ENCODE measurements at regions not wholly inside any gene's neighbourhood (a gene's known extent, or its start where the extent isn't known, plus 50 kb on each side); places are given as distances from the start of the nearest gene placed in this dataset.

DNA sequence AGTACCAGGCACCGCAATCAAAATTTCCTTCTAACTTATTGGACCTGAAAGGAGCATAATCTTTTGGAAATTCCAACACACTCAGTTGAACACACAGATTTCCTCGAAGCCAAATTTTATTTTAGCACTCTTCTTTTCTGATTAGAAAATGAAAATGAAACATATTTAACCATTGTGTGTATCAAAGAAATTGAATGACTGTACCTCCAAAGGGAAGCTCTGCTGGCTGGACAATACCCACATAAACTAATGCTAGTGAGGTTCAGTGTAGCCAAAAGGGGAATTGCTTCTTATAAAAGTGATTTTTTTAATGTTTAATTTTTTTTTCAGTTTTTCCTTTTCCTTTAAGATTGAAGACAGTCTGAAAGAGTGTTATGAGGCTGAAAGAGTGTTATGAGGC, 239.6 kb upstream of the NREP start:
- H3K36me3 Mint-ChIP-seq: no peaks in the 10 kb centered on the region
- peaks cover 0 to 5% (median 0%) of the 10 kb centered on the region in 7 donors for H3K9me3 Mint-ChIP-seq
- ATAC-seq (ENCODE audit: low read depth in 2 of 2): no peak

DNA sequence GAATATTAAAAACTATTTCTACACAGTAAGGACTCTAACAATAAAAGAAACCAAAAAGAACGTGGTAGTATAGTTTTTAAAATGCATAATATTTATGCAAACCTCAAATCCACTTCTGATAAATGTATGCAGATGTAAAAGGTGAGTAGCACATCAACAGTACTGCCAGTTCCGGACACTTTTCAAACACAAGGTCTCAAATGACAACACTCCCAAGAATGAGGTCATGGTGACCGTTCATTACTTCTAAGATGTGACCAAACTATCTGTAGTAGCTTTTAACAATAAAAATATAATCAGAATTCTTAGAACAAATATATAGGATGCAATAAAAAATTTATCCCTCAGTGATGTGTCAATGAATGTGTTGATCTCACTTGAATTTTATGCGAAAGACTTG, 238.7 kb upstream of the NREP start:
- H3K4me1 Mint-ChIP-seq: no peaks in the 10 kb centered on the region
- DNase-seq: no peak
- peaks cover 0 to 5% (median under 1%) of the 10 kb centered on the region in 7 donors for H3K9me3 Mint-ChIP-seq
- no peak overlapping the region for H3K4me3 Mint-ChIP-seq
- peaks cover 0 to 1% of the 10 kb centered on the region in 2 donors for H3K36me3 Mint-ChIP-seq
- H3K27ac Mint-ChIP-seq: no peak overlapping the region
- no peak for ATAC-seq (ENCODE audit: low read depth in 2 of 2)
- peaks cover 1 to 15% (median 7%) of the 10 kb centered on the region in 3 donors for H3K27me3 Mint-ChIP-seq

More for the DNA sequence above, 239.6 kb upstream of the NREP start:
- H3K27me3 Mint-ChIP-seq: peaks cover 0 to 15% (median 7%) of the 10 kb centered on the region in 3 donors
- H3K4me1 Mint-ChIP-seq: no peaks in the 10 kb centered on the region
- no peak for DNase-seq
- H3K4me3 Mint-ChIP-seq: no peak overlapping the region
- H3K27ac Mint-ChIP-seq: no peak overlapping the region

DNA sequence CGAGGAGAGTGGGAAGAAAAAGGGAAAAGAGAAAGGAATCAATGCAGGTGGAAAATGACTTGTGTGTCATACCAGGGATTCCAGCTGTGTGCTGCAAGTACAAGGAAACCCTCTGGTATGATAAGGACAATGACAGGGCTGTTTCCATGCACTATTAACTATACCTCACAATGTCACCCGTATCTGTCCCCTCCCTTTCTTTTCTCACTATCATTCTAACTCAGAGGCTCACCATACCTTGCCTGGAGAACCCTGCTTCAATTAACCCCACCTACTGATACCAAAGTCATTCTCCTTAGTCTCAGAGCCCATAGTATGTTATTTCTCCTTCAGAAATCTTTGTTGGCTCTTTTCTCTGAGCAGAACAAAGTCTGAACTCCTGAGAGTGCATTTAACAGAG, 236.2 kb upstream of the NREP start:
- Mint-ChIP-seq H3K4me1 (no peaks in the 10 kb centered on the region), H3K9me3 (peaks cover 3 to 11% (median 7%) of the 10 kb centered on the region in 7 donors), H3K27ac (no peak overlapping the region), H3K27me3 (peaks cover 6 to 15% (median 7%) of the 10 kb centered on the region in 3 donors), H3K36me3 (peaks cover 0 to 7% of the 10 kb centered on the region in 2 donors), H3K4me3 (no peak overlapping the region)
- DNase-seq: no peak
- no peak for ATAC-seq (ENCODE audit: low read depth in 2 of 2)

DNA sequence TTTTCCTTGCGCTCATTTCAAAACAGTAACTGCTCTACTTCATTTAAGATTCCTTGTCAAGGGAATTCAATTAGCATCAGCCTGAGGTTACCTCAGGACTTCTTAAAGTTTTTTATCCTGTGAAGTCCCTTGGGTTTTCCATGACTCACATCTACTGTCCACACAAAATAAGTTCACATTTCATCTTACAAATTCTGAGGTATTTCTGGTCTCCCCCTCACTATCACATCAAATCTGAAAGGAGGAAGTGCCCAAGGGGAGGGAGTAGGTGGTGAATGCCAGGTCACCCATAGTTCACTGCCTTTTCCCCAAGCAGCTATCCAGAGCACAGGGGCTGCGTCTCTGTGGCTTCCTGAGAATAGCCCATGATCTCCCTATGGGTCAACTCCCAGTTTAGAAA, 227.1 kb upstream of the NREP start:
- H3K4me3 Mint-ChIP-seq: no peak overlapping the region
- DNase-seq (no peak), ATAC-seq (ENCODE audit: low read depth in 2 of 2) (no peak)
- no peak overlapping the region for H3K27ac Mint-ChIP-seq
- H3K9me3 Mint-ChIP-seq: peaks cover 0 to 9% (median 5%) of the 10 kb centered on the region in 7 donors
- H3K36me3 Mint-ChIP-seq: no peaks in the 10 kb centered on the region
- H3K4me1 Mint-ChIP-seq: no peaks in the 10 kb centered on the region
- H3K27me3 Mint-ChIP-seq: no peaks in the 10 kb centered on the region

DNA sequence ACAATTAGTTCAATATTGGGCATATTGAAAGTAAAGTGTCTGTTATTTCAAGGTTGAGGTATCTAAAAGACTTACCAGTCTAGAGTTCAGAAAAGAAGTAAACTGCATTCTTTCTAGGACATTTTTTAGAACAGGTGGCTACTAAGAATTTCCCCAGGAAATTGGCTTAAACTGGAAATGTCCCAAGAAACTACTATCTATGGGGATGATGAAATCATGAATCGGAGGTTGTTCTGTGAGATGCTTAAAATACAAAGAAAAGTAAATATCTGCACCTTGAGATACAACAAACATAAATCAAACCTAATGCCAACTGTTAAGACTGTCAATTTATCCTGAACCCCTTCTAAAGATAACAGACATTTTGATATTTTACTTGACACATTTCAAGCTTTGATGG, 226.5 kb upstream of the NREP start:
- H3K27ac Mint-ChIP-seq: no peak overlapping the region
- ATAC-seq (ENCODE audit: low read depth in 2 of 2) (no peak), DNase-seq (no peak)
- no peaks in the 10 kb centered on the region for H3K36me3 Mint-ChIP-seq
- H3K9me3 Mint-ChIP-seq: peaks cover 0 to 10% (median 2%) of the 10 kb centered on the region in 7 donors
- H3K27me3 Mint-ChIP-seq: no peaks in the 10 kb centered on the region
- peak overlapping the region in 1 of 8 donors; percentile 9 for H3K4me3 Mint-ChIP-seq
- H3K4me1 Mint-ChIP-seq: no peaks in the 10 kb centered on the region

DNA sequence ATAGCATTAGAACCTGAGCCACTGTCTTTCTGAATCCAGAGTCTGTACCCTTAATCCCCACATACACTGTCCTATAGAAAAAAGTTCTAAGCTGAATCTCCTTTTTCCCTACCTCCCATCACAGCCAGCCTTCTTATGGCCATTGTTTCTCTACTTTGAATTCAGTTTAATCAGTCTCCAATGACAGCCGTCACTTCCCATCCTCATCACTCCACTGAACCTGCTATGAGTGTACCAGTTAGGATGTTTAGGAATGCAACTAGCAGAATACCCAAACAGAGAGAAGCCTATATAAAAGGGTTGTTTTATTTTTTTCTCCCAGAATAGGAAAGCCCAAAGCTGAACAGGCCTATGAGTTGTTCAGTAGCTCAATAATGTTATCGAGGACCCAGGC, 220.4 kb upstream of the NREP start:
- ATAC-seq (ENCODE audit: low read depth in 2 of 2) (no peak), DNase-seq (no peak)
- H3K4me1 Mint-ChIP-seq: peaks cover 0 to 7% (median 0%) of the 10 kb centered on the region in 3 donors
- H3K36me3 Mint-ChIP-seq: no peaks in the 10 kb centered on the region
- peaks cover 0 to 13% (median 0%) of the 10 kb centered on the region in 3 donors for H3K27me3 Mint-ChIP-seq
- H3K27ac Mint-ChIP-seq: no peak overlapping the region
- H3K4me3 Mint-ChIP-seq: no peak overlapping the region
- H3K9me3 Mint-ChIP-seq: peaks cover 0 to 1% (median 0%) of the 10 kb centered on the region in 7 donors

DNA sequence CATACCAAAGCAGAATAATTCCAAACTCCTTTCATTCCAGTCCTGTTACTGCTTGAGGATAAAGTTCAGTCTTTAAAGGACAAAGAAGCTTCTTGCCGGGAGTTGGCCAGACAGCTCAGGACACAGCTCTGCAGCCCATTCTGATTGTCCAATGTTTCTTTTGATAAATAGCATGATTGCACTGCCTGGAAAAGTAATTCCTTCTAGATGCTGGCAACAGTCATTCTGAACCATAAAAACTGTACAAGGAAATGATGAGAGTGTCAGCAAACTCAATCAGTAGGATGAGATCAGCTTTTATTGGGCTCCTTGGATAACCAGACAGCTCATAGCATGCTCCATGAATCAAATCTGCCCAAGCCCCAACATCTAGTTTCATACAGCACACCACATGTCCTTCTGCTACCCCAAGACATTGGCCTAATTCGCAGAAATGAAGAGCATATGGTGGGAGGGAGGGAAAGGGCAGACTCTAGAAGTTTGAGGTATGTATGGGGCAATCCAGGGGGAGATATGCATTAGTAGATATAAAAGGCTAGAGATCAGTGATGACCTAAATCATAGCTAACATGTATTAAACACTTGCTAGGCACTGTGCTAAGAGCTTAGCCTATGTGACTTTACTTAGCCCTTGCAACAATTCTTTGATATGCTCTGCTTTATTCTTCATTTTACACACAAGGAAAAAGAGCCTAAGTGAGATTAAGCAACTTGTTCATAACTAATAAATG, 219.9 kb upstream of the NREP start:
- peaks cover 0 to 13% (median 0%) of the 10 kb centered on the region in 3 donors for H3K27me3 Mint-ChIP-seq
- no peak overlapping the region for H3K27ac Mint-ChIP-seq
- peaks cover 0 to 7% (median 0%) of the 10 kb centered on the region in 3 donors for H3K4me1 Mint-ChIP-seq
- no peak overlapping the region for H3K4me3 Mint-ChIP-seq
- no peaks in the 10 kb centered on the region for H3K36me3 Mint-ChIP-seq
- H3K9me3 Mint-ChIP-seq: peaks cover 0 to 1% (median 0%) of the 10 kb centered on the region in 7 donors
- no peak for ATAC-seq (ENCODE audit: low read depth in 2 of 2)
- DNase-seq: no peak

DNA sequence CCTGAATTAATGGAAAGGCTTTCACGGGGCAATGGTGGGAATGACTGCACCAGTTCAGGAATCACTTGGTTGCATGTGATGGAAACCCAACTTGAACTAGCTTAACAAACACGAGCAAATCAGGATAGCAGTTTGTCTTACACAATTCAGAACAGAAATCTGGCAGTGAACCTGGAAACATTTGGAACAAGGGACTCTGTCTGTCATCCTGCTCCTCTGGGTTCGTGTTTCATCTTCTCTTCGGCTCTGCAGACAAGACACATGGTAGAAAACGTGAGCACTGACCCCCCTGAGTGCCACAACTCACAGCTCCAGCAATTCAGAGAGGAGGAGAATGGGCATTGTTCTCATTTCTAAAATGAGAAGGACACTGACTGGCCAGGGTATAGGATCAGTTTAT, 218.1 kb upstream of the NREP start:
- H3K36me3 Mint-ChIP-seq: no peaks in the 10 kb centered on the region
- peaks cover 0 to 7% (median 0%) of the 10 kb centered on the region in 3 donors for H3K4me1 Mint-ChIP-seq
- no peak for DNase-seq
- peak overlapping the region in 1 of 6 donors; percentile 5 for H3K27ac Mint-ChIP-seq
- no peak overlapping the region for H3K4me3 Mint-ChIP-seq
- no peak for ATAC-seq (ENCODE audit: low read depth in 2 of 2)
- H3K9me3 Mint-ChIP-seq: peaks cover 0 to 3% (median 0%) of the 10 kb centered on the region in 7 donors
- H3K27me3 Mint-ChIP-seq: peaks cover 0 to 13% (median 0%) of the 10 kb centered on the region in 3 donors

DNA sequence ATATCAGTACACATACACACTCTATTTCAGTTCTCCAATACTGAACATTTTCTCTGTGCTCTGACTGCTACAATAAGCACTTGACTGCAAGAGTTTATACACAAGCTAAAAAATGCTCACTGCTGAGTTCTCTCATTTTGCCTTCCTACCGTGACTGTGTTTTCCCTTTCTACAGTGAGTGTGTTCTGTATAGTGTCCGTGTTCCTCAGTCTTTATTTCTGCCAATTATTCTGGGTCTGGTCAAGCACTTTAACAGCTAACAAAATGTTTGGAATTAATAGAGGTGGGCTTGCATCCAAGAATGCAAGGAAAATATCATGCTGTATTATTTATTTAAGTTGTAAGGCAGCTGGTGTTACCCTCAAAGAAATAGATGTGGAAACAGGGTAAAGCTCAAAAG, 217.0 kb upstream of the NREP start:
- Mint-ChIP-seq H3K27ac (no peak overlapping the region), H3K27me3 (peaks cover 0 to 13% (median 0%) of the 10 kb centered on the region in 3 donors), H3K4me3 (no peak overlapping the region), H3K36me3 (no peaks in the 10 kb centered on the region), H3K9me3 (peaks cover 0 to 3% (median 0%) of the 10 kb centered on the region in 7 donors), H3K4me1 (peaks cover 0 to 7% (median 0%) of the 10 kb centered on the region in 3 donors)
- DNase-seq: no peak
- ATAC-seq (ENCODE audit: low read depth in 2 of 2): no peak

DNA sequence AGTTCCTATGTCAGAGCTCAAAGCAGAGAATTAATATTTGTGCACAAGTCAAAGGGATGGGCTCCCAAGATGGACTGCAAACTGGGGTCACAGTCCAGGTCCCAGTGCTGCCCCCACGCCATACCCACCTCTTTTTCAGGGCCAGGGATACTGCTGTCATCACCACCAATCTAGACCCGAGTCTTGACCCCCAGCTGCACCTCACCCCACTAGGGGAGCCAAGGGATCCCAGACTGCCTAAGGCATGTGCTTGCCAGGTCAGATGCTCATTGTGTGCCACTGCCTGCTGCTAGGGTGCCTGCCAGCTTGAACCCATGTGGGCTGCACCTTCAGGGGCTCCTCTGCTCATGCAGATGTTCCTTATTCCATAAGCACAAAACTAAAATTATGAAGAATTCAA, 215.6 kb upstream of the NREP start:
- DNase-seq: no peak
- Mint-ChIP-seq H3K4me3 (no peak overlapping the region), H3K27ac (no peak overlapping the region), H3K4me1 (no peaks in the 10 kb centered on the region), H3K9me3 (peaks cover 0 to 3% (median 0%) of the 10 kb centered on the region in 7 donors), H3K27me3 (peaks cover 0 to 13% (median 0%) of the 10 kb centered on the region in 3 donors), H3K36me3 (no peaks in the 10 kb centered on the region)
- no peak for ATAC-seq (ENCODE audit: low read depth in 2 of 2)

DNA sequence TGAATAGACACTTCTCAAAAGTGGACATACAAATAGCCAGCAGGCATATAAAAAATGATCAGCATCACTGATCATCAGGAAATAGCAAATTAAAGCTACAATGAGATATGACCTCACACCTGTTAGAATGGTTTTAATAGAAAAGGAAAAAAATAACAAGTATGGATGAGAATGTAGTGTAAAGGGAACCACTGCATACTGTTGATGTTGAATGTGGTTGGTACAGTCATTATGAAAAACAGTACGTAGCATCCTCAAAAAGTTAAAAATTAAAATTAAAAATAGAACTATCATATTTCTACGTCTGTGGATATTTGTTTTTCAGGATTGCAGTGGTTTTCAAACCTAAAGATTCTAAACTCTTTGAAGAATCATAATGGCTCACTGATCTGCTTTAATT, 215.1 kb upstream of the NREP start:
- H3K27ac Mint-ChIP-seq: no peak overlapping the region
- ATAC-seq (ENCODE audit: low read depth in 2 of 2) (no peak), DNase-seq (no peak)
- peaks cover 0 to under 1% (median 0%) of the 10 kb centered on the region in 3 donors for H3K4me1 Mint-ChIP-seq
- H3K27me3 Mint-ChIP-seq: peaks cover 0 to 13% (median 0%) of the 10 kb centered on the region in 3 donors
- H3K9me3 Mint-ChIP-seq: peaks cover 0 to 3% (median 0%) of the 10 kb centered on the region in 7 donors
- no peak overlapping the region for H3K4me3 Mint-ChIP-seq
- no peaks in the 10 kb centered on the region for H3K36me3 Mint-ChIP-seq

DNA sequence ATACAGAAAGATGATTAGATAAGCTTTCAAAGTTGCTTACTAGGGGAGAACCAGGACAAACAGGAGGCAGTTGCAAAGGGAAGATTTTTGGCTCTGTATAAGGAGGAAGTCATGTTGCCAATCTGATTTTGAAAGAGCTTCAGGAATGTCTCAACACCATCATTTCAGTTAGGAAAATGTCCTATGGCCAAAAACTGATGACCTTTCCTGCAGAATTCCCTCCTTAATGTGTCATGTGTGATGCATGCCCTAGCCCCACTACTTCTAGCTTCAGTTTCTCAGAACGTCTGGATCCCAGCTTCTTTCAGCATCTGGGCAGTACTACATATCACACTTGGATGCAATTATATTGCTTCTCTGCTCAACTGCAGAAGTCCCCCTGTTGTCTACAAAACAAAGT, 211.5 kb upstream of the NREP start:
- no peaks in the 10 kb centered on the region for H3K36me3 Mint-ChIP-seq
- H3K9me3 Mint-ChIP-seq: peaks cover 0 to 3% (median 0%) of the 10 kb centered on the region in 7 donors
- no peak for DNase-seq
- H3K4me1 Mint-ChIP-seq: peaks cover 4 to 20% (median 19%) of the 10 kb centered on the region in 3 donors
- no peak overlapping the region for H3K4me3 Mint-ChIP-seq
- no peak overlapping the region for H3K27ac Mint-ChIP-seq
- ATAC-seq (ENCODE audit: low read depth in 2 of 2): no peak
- no peaks in the 10 kb centered on the region for H3K27me3 Mint-ChIP-seq

DNA sequence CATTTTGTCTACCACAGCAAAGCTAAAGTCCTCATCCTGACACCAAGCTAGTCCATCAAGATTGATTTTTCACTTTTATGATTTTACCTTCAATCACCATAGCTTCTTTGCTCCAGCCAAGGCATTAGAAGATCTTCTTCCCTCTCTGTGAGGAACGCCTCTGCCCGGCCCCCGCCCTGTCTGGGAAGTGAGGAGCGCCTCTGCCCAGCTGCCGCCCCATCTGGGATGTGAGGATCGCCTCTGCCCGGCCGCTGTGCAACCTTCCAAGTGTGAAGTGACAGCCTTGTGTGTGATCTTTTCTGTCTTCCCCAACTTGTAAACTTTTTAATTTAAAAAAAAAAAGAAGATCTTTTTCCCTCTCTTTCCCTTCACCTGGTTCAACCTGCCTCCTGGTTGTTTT, 210.5 kb upstream of the NREP start:
- ATAC-seq (ENCODE audit: low read depth in 2 of 2): no peak
- H3K27me3 Mint-ChIP-seq: no peaks in the 10 kb centered on the region
- DNase-seq: no peak
- H3K4me3 Mint-ChIP-seq: peak overlapping the region in 2 of 8 donors; percentile 1 to 5
- H3K4me1 Mint-ChIP-seq: peaks cover 4 to 28% (median 23%) of the 10 kb centered on the region in 3 donors
- peaks cover 0 to 3% (median 0%) of the 10 kb centered on the region in 7 donors for H3K9me3 Mint-ChIP-seq
- H3K36me3 Mint-ChIP-seq: no peaks in the 10 kb centered on the region
- no peak overlapping the region for H3K27ac Mint-ChIP-seq

DNA sequence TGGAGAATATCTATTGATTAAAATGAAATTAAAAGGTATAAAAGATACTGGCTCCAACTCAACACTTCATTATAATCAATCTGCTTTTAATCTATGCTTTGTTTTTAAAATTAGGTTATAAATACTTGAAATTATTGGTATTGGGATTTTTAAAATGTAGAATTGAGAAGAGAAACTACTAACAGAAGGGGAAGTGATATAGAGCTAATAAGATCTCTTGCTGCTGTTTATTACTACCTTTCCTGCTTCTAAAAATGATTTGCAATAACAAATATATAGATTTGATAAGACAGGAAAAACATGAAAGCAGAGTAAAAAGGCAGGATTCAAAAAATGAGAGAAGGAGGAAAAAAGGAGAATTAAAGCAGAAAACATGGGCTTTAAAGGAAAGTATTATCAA, 209.3 kb upstream of the NREP start:
- Mint-ChIP-seq H3K4me1 (peaks cover 14 to 40% (median 34%) of the 10 kb centered on the region in 3 donors), H3K27me3 (no peaks in the 10 kb centered on the region), H3K4me3 (peak overlapping the region in 3 of 8 donors; percentile 27 to 74 (median 48))

More for the DNA sequence above, 209.3 kb upstream of the NREP start:
- no peak for ATAC-seq (ENCODE audit: low read depth in 2 of 2)
- DNase-seq: no peak
- Mint-ChIP-seq H3K36me3 (no peaks in the 10 kb centered on the region), H3K27ac (peak overlapping the region in 1 of 6 donors; percentile 44), H3K9me3 (peaks cover 0 to 6% (median 0%) of the 10 kb centered on the region in 7 donors)
